MCF 10A (cell line): ENCODE measurements at regions not wholly inside any gene's neighbourhood (a gene's known extent, or its start where the extent isn't known, plus 50 kb on each side); places are given as distances from the start of the nearest gene placed in this dataset.
A peak's percentile ranks its signal among the peaks of the same experiment; 100 is the strongest.
"Not testable (repeated sequence)": the region's sequence is repeated elsewhere in the genome, so short reads cannot be mapped to it uniquely, and the experiment has no call there.

Experiments
- BruUV-seq: library from RNA; stranded (reverse); fragments of 400-500 nt; replicated peaks from 2 replicates; lab custom pipeline; 2021; lab: Mats Ljungman, UMichigan
- CTCF ChIA-PET: fragments of 300-600 bp; sonication (Branson Sonifier 250); formaldehyde crosslinking; extraction: SDS; loops from one replicate; lab custom pipeline; 2021; ENCODE audit warnings: antibody characterized with exemption, inconsistent platforms; lab: Yijun Ruan, JAX
- POLR2A ChIA-PET: fragments of 300-600, 350-650 bp; sonication (Branson Sonifier 250); formaldehyde crosslinking; extraction: SDS; loops from one replicate; lab custom pipeline; 2020; ENCODE audit warnings: antibody characterized with exemption, inconsistent platforms; lab: Yijun Ruan, JAX
- DNase-seq: peaks from one replicate; pipeline ENCODE4 v3.0.0-alpha.2; 2018; ENCODE audit not compliant: unreplicated experiment
- H3K27ac Mint-ChIP-seq: one replicate; pipeline ENCODE4 v1.8.0; 2022; ENCODE audit warnings: mild to moderate bottlenecking, low read depth, mixed read lengths; ENCODE audit not compliant: unreplicated experiment
- H3K27me3 Mint-ChIP-seq: one replicate; pipeline ENCODE4 v1.8.0; 2022; ENCODE audit warnings: mixed read lengths; ENCODE audit not compliant: insufficient read depth, unreplicated experiment
- H3K36me3 Mint-ChIP-seq: one replicate; pipeline ENCODE4 v1.8.0; 2022; ENCODE audit warnings: mild to moderate bottlenecking, moderate library complexity, mixed read lengths; ENCODE audit not compliant: insufficient read depth, unreplicated experiment
- H3K4me1 Mint-ChIP-seq: one replicate; pipeline ENCODE4 v1.8.0; 2022; ENCODE audit warnings: mixed read lengths; ENCODE audit not compliant: insufficient read depth, unreplicated experiment
- H3K4me3 Mint-ChIP-seq: one replicate; pipeline ENCODE4 v1.8.0; 2022; ENCODE audit warnings: mild to moderate bottlenecking, moderate library complexity, mixed read lengths; ENCODE audit not compliant: unreplicated experiment
- H3K9me3 Mint-ChIP-seq: one replicate; pipeline ENCODE4 v1.8.0; 2022; ENCODE audit warnings: mixed read lengths; ENCODE audit not compliant: unreplicated experiment
- CTCF ChIP-seq: fragments of 200-600 bp; IDR thresholded peaks from one replicate; pipeline ENCODE4 v1.8.0; 2022; ENCODE audit warnings: antibody characterized with exemption, mild to moderate bottlenecking; ENCODE audit not compliant: unreplicated experiment
- intact Hi-C: fragments of 100-400 bp; cut with micrococcal nuclease; formaldehyde crosslinking; loops from 2 replicates; pipeline ENCODE4 v1.14.1; 2022

DNA sequence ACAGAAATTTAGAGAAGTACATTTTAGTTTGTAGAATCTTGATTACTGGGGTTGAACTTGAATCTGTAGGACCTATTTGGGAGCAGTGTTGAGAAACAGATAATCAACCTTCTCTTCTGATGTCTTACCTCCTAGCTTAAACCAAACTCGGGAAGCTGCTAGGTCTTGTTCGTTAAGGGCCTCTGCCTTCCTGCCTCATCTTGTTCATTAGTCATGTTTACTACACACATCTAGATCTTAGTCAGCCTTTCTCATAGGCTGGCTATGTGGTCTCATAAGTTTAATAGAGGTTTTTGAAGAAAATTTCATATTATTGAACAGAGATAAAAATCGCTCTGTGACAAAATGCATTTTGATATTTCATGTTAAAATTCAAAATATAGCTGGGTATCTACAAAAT lies 331.0 kb upstream of the EDIL3 start:
- H3K9me3 Mint-ChIP-seq = peaks cover 9% of the 10 kb centered on the region
- no peak overlapping the region for H3K4me3 Mint-ChIP-seq
- peak; percentile 28 for DNase-seq
- no TSS peak for BruUV-seq
- intact Hi-C loops = no loop called here
- H3K36me3 Mint-ChIP-seq = no peaks in the 10 kb centered on the region
- no peaks in the 10 kb centered on the region for H3K27me3 Mint-ChIP-seq
- POLR2A ChIA-PET = no interaction called here
- TF ChIP-seq CTCF = no peak
- CTCF ChIA-PET = interaction anchor here (1.1 kb wide), 1 partner anchor 89 kb away, joined by 3 read pairs; no protein-coding TSS in a partner anchor
- no peaks in the 10 kb centered on the region for H3K4me1 Mint-ChIP-seq
- H3K27ac Mint-ChIP-seq = no peak overlapping the region

DNA sequence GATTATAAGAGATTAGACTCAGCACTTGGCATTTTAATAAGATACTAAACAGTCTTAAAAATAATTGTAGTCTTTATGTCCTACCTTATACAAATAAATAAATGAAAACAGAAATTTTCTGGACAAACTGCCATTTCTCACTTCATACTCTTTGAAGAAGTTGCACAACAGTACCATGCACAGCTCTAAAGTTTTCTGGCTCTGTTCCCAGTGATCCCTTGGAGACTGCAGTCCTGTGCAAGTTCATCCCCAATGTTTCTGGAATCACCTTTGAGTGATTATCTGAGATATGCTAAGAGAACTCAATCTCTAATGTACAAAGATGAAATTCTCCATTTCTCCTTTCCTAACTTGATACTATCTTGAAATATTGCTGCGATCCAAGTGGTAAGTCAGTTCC lies 330.4 kb upstream of the EDIL3 start:
- BruUV-seq = no TSS peak
- no peaks in the 10 kb centered on the region for H3K36me3 Mint-ChIP-seq
- no peak overlapping the region for H3K27ac Mint-ChIP-seq
- intact Hi-C loops = no loop called here
- TF ChIP-seq CTCF = no peak
- ChIA-PET POLR2A (no interaction called here), CTCF (interaction anchor here (1.1 kb wide), 1 partner anchor 89 kb away, joined by 3 read pairs; no protein-coding TSS in a partner anchor)
- H3K27me3 Mint-ChIP-seq = no peaks in the 10 kb centered on the region
- H3K4me1 Mint-ChIP-seq = no peaks in the 10 kb centered on the region
- peaks cover 3% of the 10 kb centered on the region for H3K9me3 Mint-ChIP-seq
- no peak overlapping the region for H3K4me3 Mint-ChIP-seq
- DNase-seq = peak; percentile 36

DNA sequence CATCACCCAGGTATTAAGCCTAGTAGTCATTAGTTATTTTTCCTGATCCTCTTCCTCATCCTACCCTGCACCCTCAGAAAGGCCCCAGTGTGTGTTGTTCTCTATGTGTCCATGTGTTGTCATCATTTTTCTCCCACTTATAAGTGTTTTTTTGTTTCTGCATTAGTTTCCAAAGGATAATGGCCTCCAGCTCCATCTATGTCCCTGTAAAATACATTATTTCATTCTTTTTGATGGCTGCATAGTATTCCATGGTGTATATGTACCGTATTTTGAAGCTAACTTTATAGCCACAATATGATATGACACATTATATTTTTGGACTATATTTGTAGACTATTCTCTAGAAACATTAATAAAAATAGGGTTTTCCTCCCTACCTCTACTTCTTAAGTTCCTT lies 324.4 kb upstream of the EDIL3 start:
- no peaks in the 10 kb centered on the region for H3K36me3 Mint-ChIP-seq
- intact Hi-C loops = no loop called here
- no TSS peak for BruUV-seq
- no peak for TF ChIP-seq CTCF
- H3K27me3 Mint-ChIP-seq = no peaks in the 10 kb centered on the region
- H3K27ac Mint-ChIP-seq = no peak overlapping the region
- no peak for DNase-seq
- H3K4me3 Mint-ChIP-seq = no peak overlapping the region
- peaks cover 16% of the 10 kb centered on the region for H3K9me3 Mint-ChIP-seq
- ChIA-PET POLR2A (no interaction called here), CTCF (no interaction called here)
- H3K4me1 Mint-ChIP-seq = no peaks in the 10 kb centered on the region

- no peaks in the 10 kb centered on the region for H3K4me1 Mint-ChIP-seq
- BruUV-seq = no TSS peak
- CTCF ChIA-PET = no interaction called here
- TF ChIP-seq CTCF = no peak
- H3K27ac Mint-ChIP-seq = no peak overlapping the region
- no peaks in the 10 kb centered on the region for H3K27me3 Mint-ChIP-seq
- no peaks in the 10 kb centered on the region for H3K36me3 Mint-ChIP-seq
- intact Hi-C loops = no loop called here
- no peak for DNase-seq
- H3K9me3 Mint-ChIP-seq = peaks cover 16% of the 10 kb centered on the region
- POLR2A ChIA-PET = no interaction called here
- H3K4me3 Mint-ChIP-seq = no peak overlapping the region
Observed at GRCh38 chr5:84706678-84707641, 322.3 kb upstream of the EDIL3 start.

DNA sequence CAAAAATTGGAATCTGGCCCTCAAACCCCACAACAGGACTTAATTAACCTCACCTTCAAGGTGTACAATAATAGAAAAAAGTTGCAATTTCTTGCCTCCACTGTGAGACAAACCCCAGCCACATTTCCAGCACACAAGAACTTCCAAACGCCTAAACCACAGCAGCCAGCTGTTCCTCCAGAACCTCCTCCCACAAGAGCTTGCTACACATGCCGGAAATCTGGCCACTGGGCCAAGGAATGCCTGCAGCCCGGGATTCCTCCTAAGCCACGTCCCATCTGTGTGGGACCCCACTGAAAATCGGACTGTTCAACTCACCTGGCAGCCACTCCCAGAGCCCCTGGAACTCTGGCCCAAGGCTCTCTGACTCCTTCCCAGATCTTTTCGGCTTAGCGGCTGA lies 315.9 kb upstream of the EDIL3 start:
- H3K36me3 Mint-ChIP-seq, CTCF ChIA-PET, BruUV-seq, H3K4me3 Mint-ChIP-seq, POLR2A ChIA-PET, DNase-seq, H3K27ac Mint-ChIP-seq, H3K4me1 Mint-ChIP-seq, intact Hi-C loops, H3K27me3 Mint-ChIP-seq: not testable (repeated sequence)
- peaks cover 20% of the 10 kb centered on the region for H3K9me3 Mint-ChIP-seq
